H1 (cell line): ENCODE measurements at regions not wholly inside any gene's neighbourhood (a gene's known extent, or its start where the extent isn't known, plus 50 kb on each side); places are given as distances from the start of the nearest gene placed in this dataset.

ENCODE experiments used
- CTCF ChIA-PET: fragments of 300-600 bp; sonication (Branson Sonifier 250); formaldehyde crosslinking; loops from one replicate; lab custom pipeline; 2021; ENCODE audit not compliant: partially characterized antibody; lab: Charles Lee
- POLR2A ChIA-PET: fragments of 300-600 bp; sonication (Branson Sonifier 250); formaldehyde crosslinking; loops from one replicate; lab custom pipeline; 2021; ENCODE audit warnings: inconsistent platforms; ENCODE audit not compliant: partially characterized antibody; lab: Charles Lee
- DNase-seq, 2 experiments: peaks; one replicate each; pipeline versions ENCODE4 v3.0.0 to v3.0.0-alpha.2; 2010 to 2022; ENCODE audit warnings: low spot score in 2 of 2, low read depth in 1 of 2, mixed read lengths in 1 of 2
- FAIRE-seq: peaks from 2 replicates; lab custom pipeline; 2011; peaks lifted over from hg19 to GRCh38; lab: Jason Lieb, UNC
- H2AFZ ChIP-seq: 2 replicates; pipeline ENCODE4 v1.8.1; 2012; ENCODE audit warnings: low read length, inconsistent platforms
- H2AK5ac ChIP-seq: 2 replicates; pipeline ENCODE4 v1.6.1; 2013; ENCODE audit warnings: low read depth, low read length
- H2BK120ac ChIP-seq: replicated peaks from 2 replicates; pipeline ENCODE3; 2013; ENCODE audit warnings: low read depth, low read length, inconsistent platforms
- H2BK12ac ChIP-seq: 2 replicates; pipeline ENCODE4 v1.6.1; 2013; ENCODE audit warnings: low read depth, low read length
- H2BK15ac ChIP-seq: 2 replicates; pipeline ENCODE4 v1.6.1; 2013; ENCODE audit warnings: low read length
- H2BK20ac ChIP-seq: 2 replicates; pipeline ENCODE4 v1.6.1; 2013; ENCODE audit warnings: low read length
- H2BK5ac ChIP-seq: 2 replicates; pipeline ENCODE4 v1.6.1; 2013; ENCODE audit warnings: low read depth, low read length
- H3K14ac ChIP-seq: 2 replicates; pipeline ENCODE4 v1.6.1; 2013; ENCODE audit warnings: inconsistent platforms; ENCODE audit not compliant: insufficient read length
- H3K18ac ChIP-seq: 2 replicates; pipeline ENCODE4 v1.6.1; 2013; ENCODE audit warnings: low read length; ENCODE audit errors: extremely low read depth
- H3K23ac ChIP-seq: 2 replicates; pipeline ENCODE4 v1.6.1; 2013; ENCODE audit warnings: inconsistent platforms; ENCODE audit not compliant: insufficient read length
- H3K23me2 ChIP-seq: 2 replicates; pipeline ENCODE4 v1.6.1; 2013; ENCODE audit warnings: low read depth, low read length
- H3K27ac ChIP-seq: 2 replicates; pipeline ENCODE4 v1.6.1; 2011; ENCODE audit warnings: low read depth, low read length, inconsistent platforms
- H3K27me3 ChIP-seq, 4 experiments: replicated peaks in 1 of 4; 1 replicate in 1 of 4; 2 replicates in 3 of 4; pipeline versions ENCODE4 v1.6.1 to v1.8.1; 2011 to 2013; ENCODE audit warnings: low read length in 3 of 4, mild to moderate bottlenecking in 3 of 4, inconsistent platforms in 2 of 4, mixed read lengths in 2 of 4, moderate library complexity in 1 of 4; ENCODE audit not compliant: control insufficient read depth in 3 of 4, insufficient read depth in 3 of 4; ENCODE audit errors: extremely low read depth in 1 of 4
- H3K36me3 ChIP-seq, 4 experiments: 2 replicates each; pipeline versions ENCODE4 v1.6.1 to v1.8.1; 2011 to 2013; ENCODE audit warnings: mild to moderate bottlenecking in 4 of 4, low read length in 3 of 4, moderate library complexity in 2 of 4, control low read depth in 1 of 4, inconsistent platforms in 1 of 4; ENCODE audit not compliant: insufficient read depth in 4 of 4, control insufficient read depth in 2 of 4
- H3K4ac ChIP-seq: replicated peaks from 2 replicates; pipeline ENCODE3; 2013; ENCODE audit warnings: low read length, low read depth, mixed read lengths, inconsistent platforms; ENCODE audit not compliant: insufficient read length
- H3K4me1 ChIP-seq, 4 experiments: replicated peaks in 1 of 4; 1 replicate in 1 of 4; 2 replicates in 3 of 4; pipeline versions ENCODE4 v1.6.1 to v1.8.1; 2011 to 2013; ENCODE audit warnings: low read length in 3 of 4, inconsistent platforms in 2 of 4, mixed read lengths in 1 of 4; ENCODE audit not compliant: insufficient read depth in 4 of 4, control insufficient read depth in 3 of 4
- H3K4me2 ChIP-seq, 2 experiments: 2 replicates each; pipeline versions ENCODE4 v1.6.1 to v1.8.1; 2011 to 2013; ENCODE audit warnings: low read depth in 2 of 2, low read length in 2 of 2, control low read depth in 1 of 2, inconsistent platforms in 1 of 2, mild to moderate bottlenecking in 1 of 2; ENCODE audit not compliant: insufficient read depth in 1 of 2
- H3K4me3 ChIP-seq, 4 experiments: fragments of 200-600, 300-600 bp in 1 of 4; sonication (generic), shearing (Covaris generic), sonication (Bioruptor Twin) in 1 of 4; 2 replicates each; pipeline versions ENCODE4 v1.5.1 to v1.8.1; 2011 to 2016; ENCODE audit warnings: low read length in 4 of 4, low read depth in 3 of 4, control low read depth in 2 of 4, inconsistent platforms in 2 of 4, mild to moderate bottlenecking in 2 of 4, mixed read lengths in 1 of 4, moderate library complexity in 1 of 4; ENCODE audit not compliant: insufficient read depth in 2 of 4; ENCODE audit errors: extremely low read depth in 1 of 4
- H3K56ac ChIP-seq: replicated peaks from 2 replicates; pipeline ENCODE3; 2013; ENCODE audit warnings: low read depth, mild to moderate bottlenecking, mixed read lengths, low read length, inconsistent platforms; ENCODE audit not compliant: insufficient read length
- H3K79me1 ChIP-seq: 2 replicates; pipeline ENCODE4 v1.6.1; 2013; ENCODE audit warnings: low read depth, low read length, control low read depth
- H3K79me2 ChIP-seq, 2 experiments: 2 replicates each; pipeline versions ENCODE4 v1.6.1 to v1.8.1; 2012 to 2013; ENCODE audit warnings: low read length in 2 of 2, mild to moderate bottlenecking in 2 of 2, inconsistent platforms in 1 of 2; ENCODE audit not compliant: insufficient read depth in 2 of 2, control insufficient read depth in 1 of 2
- H3K9ac ChIP-seq, 4 experiments: replicated peaks in 1 of 4; 1 replicate in 1 of 4; 2 replicates in 3 of 4; pipeline versions ENCODE4 v1.6.1 to v1.8.1; 2011 to 2013; ENCODE audit warnings: low read depth in 3 of 4, low read length in 3 of 4, control low read depth in 2 of 4, mild to moderate bottlenecking in 2 of 4, moderate library complexity in 2 of 4, inconsistent platforms in 1 of 4; ENCODE audit errors: extremely low read depth in 1 of 4
- H3K9me3 ChIP-seq, 2 experiments: 2 replicates each; pipeline versions ENCODE4 v1.6.1 to v1.8.1; 2012 to 2013; ENCODE audit warnings: mild to moderate bottlenecking in 2 of 2, moderate library complexity in 2 of 2, control low read depth in 1 of 2, inconsistent platforms in 1 of 2, low read depth in 1 of 2, low read length in 1 of 2, mixed read lengths in 1 of 2; ENCODE audit not compliant: insufficient read depth in 2 of 2
- H4K20me1 ChIP-seq, 2 experiments: replicated peaks in 1 of 2; 2 replicates each; pipeline versions ENCODE3 to v1.8.1; 2011 to 2013; ENCODE audit warnings: inconsistent platforms in 2 of 2, low read length in 2 of 2, mild to moderate bottlenecking in 1 of 2; ENCODE audit not compliant: insufficient read depth in 2 of 2, control insufficient read depth in 1 of 2
- H4K5ac ChIP-seq: 2 replicates; pipeline ENCODE4 v1.6.1; 2013; ENCODE audit warnings: low read length, low read depth, mixed read lengths, inconsistent platforms; ENCODE audit not compliant: insufficient read length
- H4K8ac ChIP-seq: 2 replicates; pipeline ENCODE4 v1.8.0; 2013; ENCODE audit warnings: mild to moderate bottlenecking, moderate library complexity, low read length, inconsistent platforms; ENCODE audit not compliant: insufficient read depth; ENCODE audit errors: extremely low read depth
- H4K91ac ChIP-seq: replicated peaks from 2 replicates; pipeline ENCODE3; 2013; ENCODE audit warnings: low read length, mixed read lengths, inconsistent platforms; ENCODE audit not compliant: insufficient read length
- CEBPB ChIP-seq: IDR thresholded peaks from 2 replicates; pipeline ENCODE4 v1.6.1; 2012; ENCODE audit warnings: low read depth, low read length
- HDAC2 ChIP-seq, 2 experiments: fragments of 300-600 bp in 1 of 2; sonication (generic) in 1 of 2; IDR thresholded peaks; 2 replicates each; pipeline ENCODE4 v1.6.1; 2011 to 2012; ENCODE audit warnings: low read depth in 2 of 2, low read length in 2 of 2, mild to moderate bottlenecking in 2 of 2, moderate library complexity in 2 of 2, borderline replicate concordance in 1 of 2, inconsistent platforms in 1 of 2
- JUN ChIP-seq: IDR thresholded peaks from 2 replicates; pipeline ENCODE4 v1.6.1; 2011; ENCODE audit warnings: low read depth, mild to moderate bottlenecking, improper control_type of control experiment, low read length
- KDM5A ChIP-seq: fragments of 200-600 bp; IDR thresholded peaks from 2 replicates; pipeline ENCODE4 v1.7.1; 2012; ENCODE audit warnings: mild to moderate bottlenecking, low read length, inconsistent platforms, mixed read lengths
- PHF8 ChIP-seq: fragments of 200-600 bp; sonication (generic); conservative IDR thresholded peaks from 2 replicates; pipeline ENCODE4 v1.7.1; 2012; ENCODE audit warnings: low read depth, mild to moderate bottlenecking, inconsistent platforms, low read length, moderate library complexity
- SIX5 ChIP-seq: IDR thresholded peaks from 2 replicates; pipeline ENCODE4 v1.6.1; 2011; ENCODE audit warnings: mild to moderate bottlenecking, low read depth, low read length
- SP1 ChIP-seq: IDR thresholded peaks from 2 replicates; pipeline ENCODE4 v1.6.1; 2011; ENCODE audit warnings: low read depth, low read length
- SRF ChIP-seq: IDR thresholded peaks from 2 replicates; pipeline ENCODE4 v1.6.1; 2011; ENCODE audit warnings: mild to moderate bottlenecking, low read depth, low read length, moderate library complexity
- TEAD4 ChIP-seq: IDR thresholded peaks from 2 replicates; pipeline ENCODE4 v1.6.1; 2012; ENCODE audit warnings: low read depth, low read length, inconsistent platforms, mixed read lengths
- WGBS, 2 experiments: shearing (Covaris generic) in 1 of 2; methylation state at CpG; one replicate each; pipeline versions ENCODE4 v1.1.6 to v1.1.7; 2013 to 2015; ENCODE audit warnings: low lambda C conversion rate in 2 of 2, mixed read lengths in 2 of 2, inconsistent platforms in 1 of 2, low coverage in 1 of 2, missing lambda C conversion rate in 1 of 2; ENCODE audit not compliant: insufficient replicate concordance in 2 of 2, insufficient coverage in 1 of 2, insufficient read length in 1 of 2; ENCODE audit errors: extremely low coverage in 1 of 2, missing lambda C conversion rate in 1 of 2; 5-methylcytosine and 5-hydroxymethylcytosine counted together
- TF ChIP-seq, protein P1 (sequence below), 3 experiments: IDR thresholded peaks; 1 replicate in 2 of 3; 2 replicates in 1 of 3; pipeline versions ENCODE4 v1.5.1 to v1.6.1; 2011; ENCODE audit warnings: low read length in 3 of 3, mild to moderate bottlenecking in 3 of 3, inconsistent platforms in 2 of 3, low read depth in 1 of 3, moderate library complexity in 1 of 3; ENCODE audit not compliant: insufficient read depth in 1 of 3; ENCODE audit errors: control extremely low read depth in 1 of 3
- TF ChIP-seq, protein P2 (sequence below): IDR thresholded peaks from 2 replicates; pipeline ENCODE4 v1.6.1; 2012; ENCODE audit warnings: inconsistent platforms

DNA sequence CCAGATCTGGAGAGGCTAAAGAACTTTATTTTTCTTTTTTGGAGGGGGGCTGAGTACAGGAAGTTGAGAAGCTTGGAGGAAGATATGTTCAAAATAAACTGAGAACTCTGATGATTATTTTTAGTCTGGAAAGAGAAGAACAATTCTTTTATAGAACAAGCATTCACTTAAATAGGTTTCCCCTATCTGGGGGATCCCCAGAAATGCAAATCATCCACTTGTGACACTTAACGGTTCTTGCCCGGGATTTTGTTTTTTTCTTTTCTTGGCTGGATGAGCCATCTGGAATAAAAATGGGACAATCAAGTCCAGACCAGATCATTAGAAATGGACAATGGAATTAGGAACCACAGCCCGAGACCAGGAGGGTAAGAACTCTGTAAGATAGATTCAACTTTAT is 95.9 kb upstream of the EGR2 start:
- Histone ChIP-seq H2AK5ac (no peak overlapping the region), H3K4ac (no peak overlapping the region), H3K4me3 (no peak overlapping the region), H2BK5ac (no peak overlapping the region), H3K36me3 (no peaks in the 10 kb centered on the region), H3K4me1 (no peaks in the 10 kb centered on the region; a peak in 1 of 7 replicates), H3K4me2 (peak overlapping the region; percentile 50 to 51; a peak in 1 of 4 replicates), H2BK15ac (no peak overlapping the region), H4K20me1 (no peaks in the 10 kb centered on the region), H3K23me2 (no peaks in the 10 kb centered on the region), H2BK20ac (no peak overlapping the region), H4K8ac (no peak overlapping the region), H2BK12ac (no peak overlapping the region), H3K27me3 (no peaks in the 10 kb centered on the region), H3K79me2 (no peaks in the 10 kb centered on the region), H3K14ac (no peak overlapping the region), H3K18ac (no peak overlapping the region), H4K5ac (no peak overlapping the region), H3K9me3 (no peaks in the 10 kb centered on the region), H2AFZ (peak overlapping the region; percentile 99; the same call in 1 of the 2 replicates), H3K79me1 (no peaks in the 10 kb centered on the region), H3K9ac (no peak overlapping the region), H3K23ac (no peak overlapping the region), H3K27ac (no peak overlapping the region), H3K56ac (no peak overlapping the region), H4K91ac (no peak overlapping the region), H2BK120ac (no peak overlapping the region)
- no peak for DNase-seq
- POLR2A ChIA-PET = interaction anchor here (0.6 kb wide), 1 partner anchor 213 kb away, joined by 4 read pairs; no protein-coding TSS in a partner anchor
- FAIRE-seq = no peak
- WGBS, 2 experiments = 88% methylated on average over 3 of the region's 3 CpGs; no CpG with 5 or more reads in 1 of the 2 experiments
- CTCF ChIA-PET = interaction anchor here (0.6 to 1.7 kb wide), 3 partner anchors 93 to 301 kb away, joined by 3 read pairs; no protein-coding TSS in a partner anchor
- TF ChIP-seq HDAC2 (IDR thresholded peaks at IDR 0.05; ENCODE audit: borderline replicate concordance in 1 of 2, low read depth in 2 of 2, low read length in 2 of 2) = no peak
- TF ChIP-seq KDM5A = no peak
- TF ChIP-seq CEBPB = no peak
- TF ChIP-seq, protein P1, sequence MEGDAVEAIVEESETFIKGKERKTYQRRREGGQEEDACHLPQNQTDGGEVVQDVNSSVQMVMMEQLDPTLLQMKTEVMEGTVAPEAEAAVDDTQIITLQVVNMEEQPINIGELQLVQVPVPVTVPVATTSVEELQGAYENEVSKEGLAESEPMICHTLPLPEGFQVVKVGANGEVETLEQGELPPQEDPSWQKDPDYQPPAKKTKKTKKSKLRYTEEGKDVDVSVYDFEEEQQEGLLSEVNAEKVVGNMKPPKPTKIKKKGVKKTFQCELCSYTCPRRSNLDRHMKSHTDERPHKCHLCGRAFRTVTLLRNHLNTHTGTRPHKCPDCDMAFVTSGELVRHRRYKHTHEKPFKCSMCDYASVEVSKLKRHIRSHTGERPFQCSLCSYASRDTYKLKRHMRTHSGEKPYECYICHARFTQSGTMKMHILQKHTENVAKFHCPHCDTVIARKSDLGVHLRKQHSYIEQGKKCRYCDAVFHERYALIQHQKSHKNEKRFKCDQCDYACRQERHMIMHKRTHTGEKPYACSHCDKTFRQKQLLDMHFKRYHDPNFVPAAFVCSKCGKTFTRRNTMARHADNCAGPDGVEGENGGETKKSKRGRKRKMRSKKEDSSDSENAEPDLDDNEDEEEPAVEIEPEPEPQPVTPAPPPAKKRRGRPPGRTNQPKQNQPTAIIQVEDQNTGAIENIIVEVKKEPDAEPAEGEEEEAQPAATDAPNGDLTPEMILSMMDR (IDR thresholded peaks at IDR 0.05; ENCODE audit: control extremely low read depth in 1 of 3, insufficient read depth in 1 of 3, low read depth in 1 of 3, low read length in 3 of 3) = no peak
- no peak for TF ChIP-seq SIX5
- TF ChIP-seq PHF8 = no peak
- TF ChIP-seq, protein P2, sequence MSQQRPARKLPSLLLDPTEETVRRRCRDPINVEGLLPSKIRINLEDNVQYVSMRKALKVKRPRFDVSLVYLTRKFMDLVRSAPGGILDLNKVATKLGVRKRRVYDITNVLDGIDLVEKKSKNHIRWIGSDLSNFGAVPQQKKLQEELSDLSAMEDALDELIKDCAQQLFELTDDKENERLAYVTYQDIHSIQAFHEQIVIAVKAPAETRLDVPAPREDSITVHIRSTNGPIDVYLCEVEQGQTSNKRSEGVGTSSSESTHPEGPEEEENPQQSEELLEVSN = no peak
- TF ChIP-seq SRF = no peak
- TF ChIP-seq JUN = no peak
- TF ChIP-seq SP1 = no peak
- no peak for TF ChIP-seq TEAD4
